Endothelial cell of umbilical vein (primary cell): ENCODE measurements at regions not wholly inside any gene's neighbourhood (a gene's known extent, or its start where the extent isn't known, plus 50 kb on each side); places are given as distances from the start of the nearest gene placed in this dataset.

Experiments
- BruUV-seq: library from RNA; stranded (reverse); fragments of 400-500 nt; replicated peaks from 2 replicates; lab custom pipeline; 2021; lab: Mats Ljungman, UMichigan
- CTCF ChIA-PET: fragments of 300-600, 350-600 bp; sonication (Branson Sonifier 250); formaldehyde crosslinking; loops from one replicate; lab custom pipeline; 2021; ENCODE audit warnings: antibody characterized with exemption, inconsistent platforms; lab: Charles Lee
- POLR2A ChIA-PET: fragments of 300-600, 350-600 bp; sonication (Branson Sonifier 250); formaldehyde crosslinking; loops from one replicate; lab custom pipeline; 2021; ENCODE audit warnings: antibody characterized with exemption, inconsistent platforms; lab: Charles Lee
- DNase-seq: peaks from one replicate; pipeline ENCODE4 v3.0.0-alpha.2; 2011; ENCODE audit warnings: low read depth, low spot score
- FAIRE-seq: peaks from 2 replicates; lab custom pipeline; 2011; peaks lifted over from hg19 to GRCh38; lab: Jason Lieb, UNC
- H2AFZ ChIP-seq: 2 replicates; pipeline ENCODE4 v1.6.0; 2012; ENCODE audit warnings: low read depth, low read length, control low read depth, inconsistent platforms
- H3K27ac ChIP-seq: 2 replicates; pipeline ENCODE4 v1.5.1; 2011; ENCODE audit warnings: low read depth, mild to moderate bottlenecking, control low read depth, low read length, moderate library complexity; ENCODE audit not compliant: insufficient read depth
- H3K27me3 ChIP-seq, 2 experiments: 2 replicates each; pipeline versions ENCODE4 v1.6.0 to v1.6.1; 2011; ENCODE audit warnings: low read length in 2 of 2, mixed read lengths in 1 of 2; ENCODE audit not compliant: control insufficient read depth in 2 of 2, insufficient read depth in 2 of 2
- H3K36me3 ChIP-seq, 2 experiments: 2 replicates in 1 of 2; 3 replicates in 1 of 2; pipeline ENCODE4 v1.5.1; 2011; ENCODE audit warnings: low read length in 2 of 2, mild to moderate bottlenecking in 1 of 2, moderate library complexity in 1 of 2; ENCODE audit not compliant: control insufficient read depth in 2 of 2, insufficient read depth in 2 of 2; ENCODE audit errors: extremely low read depth in 1 of 2
- H3K4me1 ChIP-seq: 3 replicates; pipeline ENCODE4 v1.5.1; 2011; ENCODE audit warnings: mild to moderate bottlenecking, low read length; ENCODE audit not compliant: control insufficient read depth, insufficient read depth; ENCODE audit errors: extremely low read depth
- H3K4me2 ChIP-seq: 2 replicates; pipeline ENCODE4 v1.6.1; 2011; ENCODE audit warnings: low read length, control low read depth, mixed read lengths; ENCODE audit not compliant: insufficient read depth
- H3K4me3 ChIP-seq, 3 experiments: fragments of 200-600 bp in 1 of 3; sonication (generic), shearing (Covaris generic) in 1 of 3; replicated peaks in 1 of 3; 2 replicates each; pipeline ENCODE4 v1.5.1; 2011 to 2016; ENCODE audit warnings: control low read depth in 3 of 3, low read length in 3 of 3, mild to moderate bottlenecking in 2 of 3, inconsistent platforms in 1 of 3, low read depth in 1 of 3, moderate library complexity in 1 of 3; ENCODE audit not compliant: insufficient read depth in 1 of 3
- H3K79me2 ChIP-seq: 2 replicates; pipeline ENCODE4 v1.6.0; 2012; ENCODE audit warnings: low read length, inconsistent platforms; ENCODE audit not compliant: control insufficient read depth, insufficient read depth
- H3K9ac ChIP-seq: replicated peaks from 2 replicates; pipeline ENCODE3; 2011; ENCODE audit warnings: low read length, control low read depth; ENCODE audit not compliant: insufficient read depth; ENCODE audit errors: extremely low read depth
- H3K9me1 ChIP-seq: replicated peaks from 3 replicates; pipeline ENCODE4 v1.6.0; 2011; ENCODE audit warnings: mild to moderate bottlenecking, low read length; ENCODE audit not compliant: control insufficient read depth, insufficient read depth; ENCODE audit errors: extremely low read depth
- H3K9me3 ChIP-seq: replicated peaks from 2 replicates; pipeline ENCODE4 v1.5.1; 2012; ENCODE audit warnings: low read length, inconsistent platforms; ENCODE audit not compliant: control insufficient read depth, insufficient read depth
- H4K20me1 ChIP-seq: replicated peaks from 2 replicates; pipeline ENCODE3; 2011; ENCODE audit warnings: mild to moderate bottlenecking, low read length; ENCODE audit not compliant: control insufficient read depth, insufficient read depth; ENCODE audit errors: extremely low read depth
- CTCF ChIP-seq, 2 donors: IDR thresholded peaks; 1 replicate in 1 of 2; 2 replicates in 1 of 2; pipeline ENCODE4 v1.5.1; 2011; ENCODE audit warnings: low read length in 2 of 2, mild to moderate bottlenecking in 2 of 2, moderate library complexity in 2 of 2, control low read depth in 1 of 2, inconsistent platforms in 1 of 2, low read depth in 1 of 2; ENCODE audit not compliant: insufficient read depth in 1 of 2; ENCODE audit errors: extremely low read depth in 1 of 2
- FOS ChIP-seq: IDR thresholded peaks from 2 replicates; pipeline ENCODE4 v1.6.1; 2011; ENCODE audit warnings: mild to moderate bottlenecking, low read length, moderate library complexity, borderline replicate concordance; ENCODE audit not compliant: insufficient read depth
- JUN ChIP-seq: IDR thresholded peaks from 2 replicates; pipeline ENCODE4 v1.6.1; 2011; ENCODE audit warnings: borderline replicate concordance, low read depth; ENCODE audit not compliant: insufficient read length, insufficient read depth
- MYC ChIP-seq: IDR thresholded peaks from one replicate; pipeline ENCODE4 v1.6.1; 2011; ENCODE audit warnings: mild to moderate bottlenecking, low read depth, low read length
- POLR2A ChIP-seq: IDR thresholded peaks from 2 replicates; pipeline ENCODE4 v1.6.1; 2012; ENCODE audit warnings: low read depth, mild to moderate bottlenecking, control low read depth, low read length
- POLR2AphosphoS5 ChIP-seq: IDR thresholded peaks from 2 replicates; pipeline ENCODE4 v1.6.1; 2012; ENCODE audit warnings: low read depth, mild to moderate bottlenecking, control low read depth, low read length, moderate library complexity; ENCODE audit not compliant: insufficient read depth
- dilution Hi-C: fragments of 300-500 bp; cut with MboI; formaldehyde crosslinking; loops from one replicate; pipeline ENCODE4 v1.15.0; 2019; ENCODE audit warnings: low sequenced_read_pairs; ENCODE audit not compliant: extremely low pct_ligation_motif_present
- intact Hi-C: fragments of 100-400 bp; cut with micrococcal nuclease; formaldehyde crosslinking; loops from one replicate; pipeline ENCODE4 v1.10.0; 2022
- TF ChIP-seq, protein P1 (sequence below): IDR thresholded peaks from 2 replicates; pipeline ENCODE4 v1.6.1; 2011; ENCODE audit not compliant: insufficient read depth, insufficient read length

DNA sequence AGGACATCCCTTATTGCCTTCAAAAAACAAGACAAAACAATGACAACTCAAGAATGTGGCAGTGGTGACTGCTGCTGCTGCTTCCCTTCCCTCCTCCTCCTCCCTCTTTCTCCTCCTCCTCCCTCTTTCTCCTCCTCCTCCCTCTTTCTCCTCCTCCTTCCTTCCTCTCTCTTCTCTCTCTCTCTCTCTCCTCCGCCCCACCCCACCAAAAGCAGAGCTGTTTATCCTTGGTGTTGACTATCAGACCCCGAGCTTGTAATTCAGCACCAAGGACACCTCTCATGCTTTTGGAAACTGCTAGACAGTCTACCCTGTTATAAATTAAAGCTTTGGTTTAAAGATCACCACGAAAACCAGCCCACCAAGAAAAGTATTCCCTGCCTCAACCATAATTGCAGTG, 72.4 kb upstream of the IFNAR2 start:
- TF ChIP-seq, protein P1, sequence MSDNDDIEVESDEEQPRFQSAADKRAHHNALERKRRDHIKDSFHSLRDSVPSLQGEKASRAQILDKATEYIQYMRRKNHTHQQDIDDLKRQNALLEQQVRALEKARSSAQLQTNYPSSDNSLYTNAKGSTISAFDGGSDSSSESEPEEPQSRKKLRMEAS: no peak
- TF ChIP-seq FOS (no peak), CTCF (IDR thresholded peaks at IDR 0.05; ENCODE audit: extremely low read depth in 1 of 2, insufficient read depth in 1 of 2, low read depth in 1 of 2, low read length in 2 of 2) (no peak), POLR2AphosphoS5 (no peak), JUN (no peak)
- ChIA-PET POLR2A (no interaction called here), CTCF (interaction anchor here (0.7 to 1.9 kb wide), 5 partner anchors 20 to 205 kb away, joined by 3 to 7 read pairs (median 4); no protein-coding TSS in a partner anchor)
- Histone ChIP-seq H3K9me1 (no peaks in the 10 kb centered on the region), H3K4me2 (no peak overlapping the region), H3K9me3 (no peaks in the 10 kb centered on the region), H3K36me3 (no peaks in the 10 kb centered on the region), H2AFZ (no peak overlapping the region), H3K79me2 (no peaks in the 10 kb centered on the region), H3K27me3 (peaks cover 5 to 7% of the 10 kb centered on the region in 2 experiments), H3K9ac (no peak overlapping the region), H3K27ac (no peak overlapping the region), H3K4me1 (no peaks in the 10 kb centered on the region), H4K20me1 (no peaks in the 10 kb centered on the region), H3K4me3 (no peak overlapping the region)
- DNase-seq: no peak
- BruUV-seq: no TSS peak
- intact Hi-C loops (no loop called here), dilution Hi-C loops (no loop called here)
- FAIRE-seq: no peak

DNA sequence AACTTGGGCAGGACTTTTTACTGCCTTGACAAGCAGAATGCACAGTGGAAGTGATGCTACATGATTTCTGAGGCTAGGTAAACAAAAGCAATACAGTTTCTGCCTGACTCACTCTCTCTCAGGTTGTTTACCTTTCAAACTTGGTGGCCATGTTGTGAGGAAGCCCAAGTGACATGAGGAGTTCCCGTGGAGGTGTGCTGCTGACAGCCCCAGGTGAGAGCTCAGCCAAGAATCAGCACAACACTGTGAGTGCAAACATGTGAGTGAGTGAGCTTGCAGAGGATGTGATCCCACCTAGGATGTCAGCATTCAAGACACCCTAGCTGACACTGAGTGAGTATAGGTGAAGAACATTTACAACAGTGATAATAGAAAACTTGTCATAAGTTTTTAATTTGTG, 71.1 kb upstream of the IFNAR2 start:
- FAIRE-seq: no peak

More for the DNA sequence above, 71.1 kb upstream of the IFNAR2 start:
- dilution Hi-C loops: no loop called here
- no peak overlapping the region for H3K9ac ChIP-seq
- no peaks in the 10 kb centered on the region for H3K4me1 ChIP-seq
- no peak overlapping the region for H3K4me3 ChIP-seq
- ChIA-PET POLR2A (no interaction called here), CTCF (no interaction called here)
- H3K9me1 ChIP-seq: no peaks in the 10 kb centered on the region
- H3K36me3 ChIP-seq: no peaks in the 10 kb centered on the region
- intact Hi-C loops: no loop called here
- H3K27me3 ChIP-seq: peaks cover 4 to 9% of the 10 kb centered on the region in 2 experiments
- no peak overlapping the region for H3K4me2 ChIP-seq
- no peak for TF ChIP-seq CTCF (IDR thresholded peaks at IDR 0.05; ENCODE audit: extremely low read depth in 1 of 2, insufficient read depth in 1 of 2, low read depth in 1 of 2, low read length in 2 of 2)
- TF ChIP-seq POLR2A: no peak
- no peak for TF ChIP-seq FOS
- no peak for TF ChIP-seq MYC
- TF ChIP-seq JUN: no peak
- no peak for TF ChIP-seq POLR2AphosphoS5
- H4K20me1 ChIP-seq: no peaks in the 10 kb centered on the region
- H3K79me2 ChIP-seq: no peaks in the 10 kb centered on the region
- no TSS peak for BruUV-seq
- H3K9me3 ChIP-seq: no peaks in the 10 kb centered on the region
- DNase-seq: no peak
- no peak overlapping the region for H3K27ac ChIP-seq
- H2AFZ ChIP-seq: no peak overlapping the region
